PC-3 (cell line): ENCODE measurements at regions not wholly inside any gene's neighbourhood (a gene's known extent, or its start where the extent isn't known, plus 50 kb on each side); places are given as distances from the start of the nearest gene placed in this dataset.
A peak's percentile ranks its signal among the peaks of the same experiment; 100 is the strongest.
"Not testable (repeated sequence)": the region's sequence is repeated elsewhere in the genome, so short reads cannot be mapped to it uniquely, and the experiment has no call there.

Experiments
- ATAC-seq: fragments of 200-7000 bp; cut with Tn5 transposase; 2 replicates; pipeline ENCODE4 v1.9.1; 2020; ENCODE audit warnings: mild to moderate bottlenecking, moderate library complexity
- BruUV-seq: library from RNA; stranded (reverse); fragments of 400-500 nt; replicated peaks from 2 replicates; lab custom pipeline; 2021; lab: Mats Ljungman, UMichigan
- CTCF ChIA-PET: fragments of 300-600 bp; sonication (Branson Sonifier 250); formaldehyde crosslinking; loops from one replicate; lab custom pipeline; 2022; ENCODE audit warnings: antibody characterized with exemption; lab: Charles Lee
- POLR2A ChIA-PET: fragments of 300-600 bp; sonication (Branson Sonifier 250); formaldehyde crosslinking; loops from one replicate; lab custom pipeline; 2022; ENCODE audit warnings: antibody characterized with exemption; ENCODE audit not compliant: unreplicated experiment; lab: Charles Lee
- DNase-seq: peaks from one replicate; pipeline ENCODE4 v3.0.0-alpha.2; 2015
- H2AFZ ChIP-seq: fragments of 300-600 bp; sonication (generic); 2 replicates; pipeline ENCODE4 v1.6.0; 2016; ENCODE audit warnings: antibody characterized with exemption, low read length
- H3F3A ChIP-seq: fragments of 300-600 bp; sonication (generic); one replicate; pipeline ENCODE4 v1.6.0; 2017; ENCODE audit warnings: antibody characterized with exemption, low read length, control low read depth, mild to moderate bottlenecking; ENCODE audit not compliant: unreplicated experiment
- H3K27ac ChIP-seq: fragments of 300-600 bp; sonication (generic); 2 replicates; pipeline ENCODE4 v1.5.1; 2016; ENCODE audit warnings: mild to moderate bottlenecking, low read length
- H3K27me3 ChIP-seq: fragments of 300-600 bp; sonication (generic); 2 replicates; pipeline ENCODE4 v1.6.1; 2016; ENCODE audit warnings: low read length, mixed read lengths
- H3K36me3 ChIP-seq: fragments of 300-600 bp; sonication (generic); 2 replicates; pipeline ENCODE4 v1.6.1; 2016; ENCODE audit warnings: low read depth, mixed run types, low read length, mixed read lengths
- H3K4me1 ChIP-seq: fragments of 300-600 bp; sonication (generic); 2 replicates; pipeline ENCODE4 v1.5.1; 2016; ENCODE audit warnings: low read length; ENCODE audit not compliant: insufficient read depth
- H3K4me2 ChIP-seq: fragments of 300-600 bp; sonication (generic); 2 replicates; pipeline ENCODE4 v1.6.0; 2016; ENCODE audit warnings: low read length
- H3K4me3 ChIP-seq: fragments of 300-600 bp; sonication (generic); 2 replicates; pipeline ENCODE4 v1.5.1; 2016; ENCODE audit warnings: mild to moderate bottlenecking, low read length, mixed read lengths
- H3K79me2 ChIP-seq: fragments of 300-600 bp; sonication (generic); 2 replicates; pipeline ENCODE4 v1.6.1; 2017; ENCODE audit warnings: low read length, mixed read lengths
- H3K9ac ChIP-seq: fragments of 300-600 bp; sonication (generic); 2 replicates; pipeline ENCODE4 v1.6.0; 2016; ENCODE audit warnings: mild to moderate bottlenecking, low read length
- H3K9me2 ChIP-seq: fragments of 300-600 bp; sonication (generic); replicated peaks from 2 replicates; pipeline ENCODE4 v1.6.1; 2016; ENCODE audit warnings: mixed run types, low read length, mixed read lengths
- H3K9me3 ChIP-seq: fragments of 300-600 bp; sonication (generic); 2 replicates; pipeline ENCODE4 v1.6.1; 2016; ENCODE audit warnings: low read length, mixed read lengths
- H4K20me1 ChIP-seq: fragments of 300-600 bp; sonication (generic); 2 replicates; pipeline ENCODE4 v1.6.1; 2016; ENCODE audit warnings: low read length, mixed read lengths
- intact Hi-C: fragments of 100-400 bp; cut with micrococcal nuclease; formaldehyde crosslinking; loops from 2 replicates; pipeline ENCODE4 v1.9.0; 2023
- TF ChIP-seq, protein P1 (sequence below): fragments of 300-600 bp; sonication (generic); conservative IDR thresholded peaks from 2 replicates; pipeline ENCODE4 v1.5.1; 2017; ENCODE audit warnings: antibody characterized with exemption, low read depth, mild to moderate bottlenecking, low read length

DNA sequence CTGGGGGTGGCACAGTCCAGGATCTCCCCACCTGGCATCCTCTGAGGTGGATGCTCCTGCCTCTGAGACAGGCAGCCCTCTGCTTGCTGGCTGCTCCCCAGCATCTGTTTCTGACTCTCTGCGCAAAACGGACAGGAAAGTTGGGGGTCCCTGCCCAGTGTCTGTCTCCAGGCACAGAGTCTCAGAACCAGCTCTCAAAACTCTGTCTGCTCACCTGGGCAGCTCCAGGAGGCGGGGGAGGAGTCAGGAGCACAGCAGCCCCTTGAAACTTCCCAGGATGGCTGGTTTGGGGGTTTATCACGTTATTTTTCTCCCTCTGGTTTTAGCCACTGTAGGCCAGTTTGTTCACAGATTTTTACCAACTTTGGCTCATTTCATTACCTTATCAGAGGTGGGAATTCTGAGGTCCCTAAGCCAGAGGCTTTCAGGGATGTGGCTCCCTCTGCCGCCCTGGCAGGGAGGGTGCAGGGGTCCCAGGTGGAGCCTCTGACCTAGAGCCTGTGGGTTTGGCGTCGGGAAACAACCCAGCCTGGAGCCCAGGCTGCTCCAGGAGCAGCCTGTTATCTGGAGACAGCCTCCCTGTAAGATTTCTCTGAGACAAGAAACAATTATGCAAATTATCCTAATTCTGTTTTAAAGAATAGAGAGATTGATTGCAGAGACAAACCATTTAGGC lies 334.1 kb downstream of the CACNA1B start:
- H3F3A ChIP-seq, H3K9me3 ChIP-seq, H3K27me3 ChIP-seq, POLR2A ChIA-PET, CTCF ChIA-PET, ATAC-seq, H3K9me2 ChIP-seq, intact Hi-C loops, H4K20me1 ChIP-seq, H3K36me3 ChIP-seq, H3K4me2 ChIP-seq, H3K4me1 ChIP-seq, BruUV-seq, H3K27ac ChIP-seq, H2AFZ ChIP-seq, H3K9ac ChIP-seq, H3K79me2 ChIP-seq, H3K4me3 ChIP-seq: not testable (repeated sequence)
- TF ChIP-seq, protein P1, sequence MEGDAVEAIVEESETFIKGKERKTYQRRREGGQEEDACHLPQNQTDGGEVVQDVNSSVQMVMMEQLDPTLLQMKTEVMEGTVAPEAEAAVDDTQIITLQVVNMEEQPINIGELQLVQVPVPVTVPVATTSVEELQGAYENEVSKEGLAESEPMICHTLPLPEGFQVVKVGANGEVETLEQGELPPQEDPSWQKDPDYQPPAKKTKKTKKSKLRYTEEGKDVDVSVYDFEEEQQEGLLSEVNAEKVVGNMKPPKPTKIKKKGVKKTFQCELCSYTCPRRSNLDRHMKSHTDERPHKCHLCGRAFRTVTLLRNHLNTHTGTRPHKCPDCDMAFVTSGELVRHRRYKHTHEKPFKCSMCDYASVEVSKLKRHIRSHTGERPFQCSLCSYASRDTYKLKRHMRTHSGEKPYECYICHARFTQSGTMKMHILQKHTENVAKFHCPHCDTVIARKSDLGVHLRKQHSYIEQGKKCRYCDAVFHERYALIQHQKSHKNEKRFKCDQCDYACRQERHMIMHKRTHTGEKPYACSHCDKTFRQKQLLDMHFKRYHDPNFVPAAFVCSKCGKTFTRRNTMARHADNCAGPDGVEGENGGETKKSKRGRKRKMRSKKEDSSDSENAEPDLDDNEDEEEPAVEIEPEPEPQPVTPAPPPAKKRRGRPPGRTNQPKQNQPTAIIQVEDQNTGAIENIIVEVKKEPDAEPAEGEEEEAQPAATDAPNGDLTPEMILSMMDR: peak; percentile 28; the same call in 1 of the 2 replicates
- DNase-seq: peak; percentile 1

DNA sequence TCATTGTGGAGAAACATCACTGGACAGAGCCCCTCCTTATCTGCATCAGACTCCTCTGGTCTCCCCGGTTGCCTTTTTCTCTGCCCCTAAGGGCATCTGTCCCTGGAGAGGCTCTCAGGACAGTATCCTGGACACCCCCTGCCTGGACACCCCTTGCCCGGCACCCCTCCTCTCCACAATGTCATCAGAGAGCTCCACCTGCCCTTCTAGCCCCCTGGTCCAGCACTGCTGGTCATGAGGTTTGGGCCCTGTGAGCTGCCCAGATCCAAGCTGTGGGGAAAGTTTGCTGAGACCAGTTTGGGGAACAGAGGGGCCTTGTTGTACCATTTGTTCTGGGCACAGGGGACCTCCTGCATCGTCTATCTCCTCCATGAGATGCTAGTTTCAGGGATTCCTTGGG lies 335.2 kb downstream of the CACNA1B start:
- H3K9me2 ChIP-seq, H2AFZ ChIP-seq, H3K4me3 ChIP-seq, H3F3A ChIP-seq, CTCF ChIA-PET, H3K9me3 ChIP-seq, POLR2A ChIA-PET, H3K79me2 ChIP-seq, BruUV-seq, H3K27me3 ChIP-seq, H3K9ac ChIP-seq, H3K4me1 ChIP-seq, H3K27ac ChIP-seq, intact Hi-C loops, H3K4me2 ChIP-seq, H3K36me3 ChIP-seq, ATAC-seq, H4K20me1 ChIP-seq, DNase-seq: not testable (repeated sequence)

DNA sequence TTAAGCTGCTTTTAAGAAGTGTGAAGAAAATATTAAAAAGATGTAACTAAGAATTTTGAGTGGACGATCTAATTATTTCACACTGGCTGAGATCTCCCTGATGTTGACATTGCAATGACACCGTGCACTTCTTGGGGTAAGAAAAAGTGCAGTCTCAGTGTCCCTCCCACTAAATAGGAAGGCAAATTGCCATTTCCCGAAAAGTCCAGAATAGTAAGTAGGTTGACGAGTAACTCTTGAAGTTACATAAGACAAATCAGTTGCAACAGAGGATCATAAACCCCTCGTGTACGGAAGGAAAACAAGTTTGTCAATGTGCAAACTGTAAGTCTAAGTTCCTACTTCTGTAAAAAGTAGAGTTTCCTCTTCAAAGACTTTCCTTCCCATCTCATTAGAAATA lies 336.2 kb downstream of the CACNA1B start:
- H3K4me2 ChIP-seq, H3K9me2 ChIP-seq, H3K79me2 ChIP-seq, H3K36me3 ChIP-seq, POLR2A ChIA-PET, BruUV-seq, H3K4me1 ChIP-seq, H3K4me3 ChIP-seq, H3K27me3 ChIP-seq, CTCF ChIA-PET, intact Hi-C loops, DNase-seq, H2AFZ ChIP-seq, H3K27ac ChIP-seq, H3F3A ChIP-seq, H3K9me3 ChIP-seq, H3K9ac ChIP-seq, ATAC-seq, H4K20me1 ChIP-seq: not testable (repeated sequence)

DNA sequence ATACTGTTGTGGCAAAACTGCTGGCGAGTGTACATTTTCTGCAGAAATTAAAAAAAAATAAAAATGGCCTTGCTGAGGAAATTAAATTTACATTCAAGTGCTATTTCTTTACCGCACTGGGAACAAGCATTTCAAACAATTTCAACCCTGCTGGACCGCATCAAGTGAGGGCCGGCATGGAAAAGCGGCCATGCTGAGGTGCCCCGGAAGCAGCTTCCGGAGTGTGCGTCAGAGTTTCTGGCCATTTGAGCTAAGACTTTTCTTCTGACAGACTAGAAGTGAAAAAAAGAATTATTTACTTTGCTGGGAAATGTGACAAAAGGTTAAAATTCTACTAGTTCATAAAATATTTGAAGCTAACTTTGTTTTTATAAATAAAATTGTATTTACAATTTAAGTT lies 337.0 kb downstream of the CACNA1B start:
- H3K9ac ChIP-seq, H3F3A ChIP-seq, H3K4me2 ChIP-seq, POLR2A ChIA-PET, H4K20me1 ChIP-seq, ATAC-seq, H3K27me3 ChIP-seq, BruUV-seq, H3K4me1 ChIP-seq, H3K4me3 ChIP-seq, H2AFZ ChIP-seq, intact Hi-C loops, H3K27ac ChIP-seq, CTCF ChIA-PET, H3K79me2 ChIP-seq, H3K36me3 ChIP-seq, DNase-seq, H3K9me3 ChIP-seq, H3K9me2 ChIP-seq: not testable (repeated sequence)

DNA sequence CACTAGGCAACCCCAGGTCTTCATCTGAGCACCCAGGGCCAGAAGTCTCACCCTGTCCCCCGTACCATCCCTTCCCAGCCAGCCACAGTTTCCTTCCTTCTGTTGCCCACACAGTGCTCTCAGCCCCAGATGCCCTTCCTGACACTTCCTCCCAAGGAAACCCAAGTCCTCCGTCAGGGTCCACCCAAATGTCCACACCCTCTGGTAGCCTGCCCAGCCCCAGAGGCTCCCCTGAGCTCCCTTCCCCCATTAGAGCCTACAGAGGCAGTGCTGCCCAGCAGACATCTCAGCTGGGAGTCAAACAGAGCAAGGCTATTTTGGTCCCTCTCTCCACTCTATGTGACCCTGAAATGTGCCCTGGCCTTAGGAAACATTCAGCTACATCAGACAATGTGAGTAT lies 338.0 kb downstream of the CACNA1B start:
- CTCF ChIA-PET, H4K20me1 ChIP-seq, H3K4me3 ChIP-seq, H3F3A ChIP-seq, H3K27me3 ChIP-seq, H3K79me2 ChIP-seq, ATAC-seq, POLR2A ChIA-PET, H3K9me3 ChIP-seq, H3K4me1 ChIP-seq, DNase-seq, H3K9me2 ChIP-seq, intact Hi-C loops, BruUV-seq, H3K4me2 ChIP-seq, H3K9ac ChIP-seq, H2AFZ ChIP-seq, H3K27ac ChIP-seq, H3K36me3 ChIP-seq: not testable (repeated sequence)

DNA sequence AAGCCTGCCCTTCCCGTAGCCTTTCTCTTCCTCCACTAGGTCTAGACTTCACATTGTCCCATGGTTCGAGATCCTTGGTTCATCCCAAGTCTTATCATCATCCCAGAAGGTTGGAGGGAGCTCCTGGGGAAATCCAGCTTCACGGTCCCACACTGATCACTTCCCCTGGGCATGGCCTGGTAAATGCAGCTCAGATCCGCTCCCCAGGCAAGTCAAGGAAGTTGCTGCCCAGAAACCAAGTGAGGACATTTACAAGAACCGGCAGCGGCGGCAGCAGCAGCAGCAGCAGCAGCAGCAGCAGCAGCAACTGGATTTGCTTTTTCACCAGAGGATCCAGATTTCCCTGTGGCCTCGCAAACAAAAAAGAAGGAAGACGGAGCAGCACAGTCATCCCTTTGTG lies 339.2 kb downstream of the CACNA1B start:
- H4K20me1 ChIP-seq, H3K36me3 ChIP-seq, H3K4me3 ChIP-seq, BruUV-seq, H3K9me3 ChIP-seq, H3F3A ChIP-seq, intact Hi-C loops, H3K27ac ChIP-seq, DNase-seq, H3K27me3 ChIP-seq, H3K9me2 ChIP-seq, H3K4me1 ChIP-seq, CTCF ChIA-PET, ATAC-seq, POLR2A ChIA-PET, H3K79me2 ChIP-seq, H3K9ac ChIP-seq, H2AFZ ChIP-seq, H3K4me2 ChIP-seq: not testable (repeated sequence)
